ENCODE measurements at regions not wholly inside any gene's neighbourhood (a gene's known extent, or its start where the extent isn't known, plus 50 kb on each side); places are given as distances from the start of the nearest gene placed in this dataset.

DNA sequence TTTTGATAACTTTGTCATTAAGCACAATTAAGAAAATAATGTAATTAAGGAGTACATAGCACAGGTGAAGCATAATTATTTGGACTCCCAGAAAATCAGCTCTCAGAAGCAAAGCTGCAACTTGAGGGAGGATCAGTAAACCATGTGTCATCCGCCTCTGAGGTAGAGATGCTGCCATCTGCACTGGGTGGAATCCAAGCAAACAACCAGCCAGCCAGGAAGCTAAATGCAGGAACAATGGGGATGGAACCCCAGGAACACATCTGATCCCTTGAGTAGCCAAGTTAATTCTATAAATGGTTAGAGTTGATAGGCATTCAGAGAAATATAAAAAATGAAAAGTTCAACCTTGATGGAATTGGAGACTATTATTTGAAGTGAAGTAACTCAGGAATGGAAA, 520.2 kb downstream of the RFC3 start:
- no peak for DNase-seq

DNA sequence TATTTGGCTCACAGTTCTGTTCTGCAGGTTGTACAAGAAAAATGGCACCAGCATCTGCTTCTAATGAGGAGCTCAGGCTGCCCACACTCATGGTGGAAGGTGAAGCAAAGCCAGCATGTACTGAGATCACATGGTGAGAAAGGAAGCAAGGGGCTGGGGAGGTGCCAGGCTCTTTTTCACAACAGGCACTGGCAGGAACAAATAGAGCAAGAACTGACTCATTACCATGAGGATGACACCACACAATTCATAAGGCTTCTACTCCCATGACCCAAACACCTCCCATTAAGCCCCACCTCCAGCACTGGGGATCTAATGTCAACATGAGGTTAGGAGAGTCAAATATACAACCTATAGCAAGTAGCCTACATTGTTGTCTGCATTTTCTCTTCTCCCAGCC, 522.6 kb downstream of the RFC3 start:
- DNase-seq: no peak

DNA sequence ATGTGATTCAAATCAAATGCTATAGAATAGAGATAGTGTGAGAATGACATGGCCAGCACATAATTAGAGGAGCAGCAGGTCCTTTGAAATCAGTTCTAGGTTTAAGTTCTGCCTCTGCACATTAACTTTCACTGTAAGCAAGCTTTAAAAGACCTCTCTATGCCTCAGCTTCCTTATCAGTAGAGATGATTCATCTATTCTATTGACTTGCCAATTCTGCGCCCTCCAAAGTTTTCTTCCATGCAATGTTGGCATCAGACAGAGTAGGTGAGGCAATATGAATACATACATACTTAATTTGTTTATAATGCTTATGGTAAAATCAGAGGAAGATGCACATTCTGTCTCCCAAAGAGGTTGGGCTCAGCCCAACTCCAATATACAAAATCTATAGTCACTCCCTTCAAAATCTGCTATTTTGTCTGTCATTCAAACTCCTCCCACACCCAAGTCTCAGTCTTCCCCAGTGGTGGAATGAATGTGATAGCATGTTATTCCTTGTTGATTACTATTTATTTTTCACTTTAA, 525.5 kb downstream of the RFC3 start:
- DNase-seq: no peak

DNA sequence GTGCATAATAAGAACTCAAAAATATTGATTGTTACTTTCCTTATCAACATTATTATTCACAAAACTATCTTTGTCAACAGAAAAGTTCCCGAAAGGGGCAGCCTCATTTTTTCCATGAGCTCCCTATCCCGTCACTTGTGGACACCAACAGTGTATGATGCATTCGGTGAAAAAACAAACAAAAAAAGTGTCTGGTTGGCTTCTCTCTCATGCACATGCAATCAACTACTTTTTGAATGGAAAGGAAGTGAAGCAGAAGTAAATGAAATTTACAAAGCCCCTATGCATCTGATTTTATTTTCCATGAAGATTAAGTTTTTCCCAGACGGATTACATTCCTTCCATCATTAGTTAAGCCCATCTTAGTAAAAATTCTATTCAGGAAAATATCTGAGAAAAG, 526.9 kb downstream of the RFC3 start:
- DNase-seq: no peak

DNA sequence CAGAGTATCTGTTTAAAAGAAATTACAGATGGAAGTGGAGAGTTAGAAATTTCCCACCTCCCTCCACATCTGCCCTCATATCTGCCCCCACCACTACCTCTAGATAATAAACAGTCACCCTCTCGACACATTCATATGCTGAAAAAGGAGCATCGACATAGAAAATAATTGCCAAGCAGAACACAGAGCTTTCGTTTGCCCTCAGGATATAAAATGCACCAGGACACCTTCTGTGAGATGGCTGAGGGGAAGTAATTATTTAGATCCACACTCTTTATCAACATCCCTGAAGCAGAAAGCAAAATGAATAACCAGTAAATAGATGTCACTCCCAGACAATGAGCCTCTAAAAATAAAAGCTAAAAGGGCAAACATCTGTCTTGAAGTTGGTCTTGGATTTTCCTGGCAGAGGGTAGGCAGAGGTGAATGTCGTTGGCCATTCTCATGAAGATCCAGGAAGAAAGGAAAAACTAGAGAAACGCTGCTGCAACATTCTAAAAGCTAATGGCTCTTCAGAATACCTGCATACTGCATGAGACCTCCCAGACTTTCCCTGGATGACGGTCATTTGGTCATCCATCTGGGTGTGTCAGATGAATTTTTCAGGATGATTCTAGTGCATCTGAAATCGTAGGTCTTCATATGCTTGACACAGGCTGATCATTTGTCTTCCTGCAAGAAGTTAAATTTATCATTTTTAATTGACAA, 527.5 kb downstream of the RFC3 start:
- no peak for DNase-seq

DNA sequence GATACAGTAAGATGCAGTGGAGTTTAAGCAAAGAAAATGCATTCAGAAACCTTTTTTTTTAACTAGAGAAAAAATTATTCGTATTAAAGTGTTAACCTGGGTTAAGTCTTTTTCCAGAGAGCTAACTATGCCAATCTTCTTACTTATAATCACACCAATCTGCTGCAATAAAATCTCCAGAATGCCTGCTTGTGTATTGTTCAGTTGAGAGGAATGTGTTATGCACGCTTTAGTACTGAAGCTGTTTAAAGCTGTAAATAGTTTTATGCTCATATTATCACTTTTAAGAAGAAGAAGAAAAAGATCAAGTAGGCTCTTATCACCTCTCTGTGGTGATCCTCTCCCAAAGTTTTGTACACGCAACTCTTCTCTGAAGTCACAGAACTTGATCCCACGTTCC, 528.7 kb downstream of the RFC3 start:
- DNase-seq: no peak

DNA sequence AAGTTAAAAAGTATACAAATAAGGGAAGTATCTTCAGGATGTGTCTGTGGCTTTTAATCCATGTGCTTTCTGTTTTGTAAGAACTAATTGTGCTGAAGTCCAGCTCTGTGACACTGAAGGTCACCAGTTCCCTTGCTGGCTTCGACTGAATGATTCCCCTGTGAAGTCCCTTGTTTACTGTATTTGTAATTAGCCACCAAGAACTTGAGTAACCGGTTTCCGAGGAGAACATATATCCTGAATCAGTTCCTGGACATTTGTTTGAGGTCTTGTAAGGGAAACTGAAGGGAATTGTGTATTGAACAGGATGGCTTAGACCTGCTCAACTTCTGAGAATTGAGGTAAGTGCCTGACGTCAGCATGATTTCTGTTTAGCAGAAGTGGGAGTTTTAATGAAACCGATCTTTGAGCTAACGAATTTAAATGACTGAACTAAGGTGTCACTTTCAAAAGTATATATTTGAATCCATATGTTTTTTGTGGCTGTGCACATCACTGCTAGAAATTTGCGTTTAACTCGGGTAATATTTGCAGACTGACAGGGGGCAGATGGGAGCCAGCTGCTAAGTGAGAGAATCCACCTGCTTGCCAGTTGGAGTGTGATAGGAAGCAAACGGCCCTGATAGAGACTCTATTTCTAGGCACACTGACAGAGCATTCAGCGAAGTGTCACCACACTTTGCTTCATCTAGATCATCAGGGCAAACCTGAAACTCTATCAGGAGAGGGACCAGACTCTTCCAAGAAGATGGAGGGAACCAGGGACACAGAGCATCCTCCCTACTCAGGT, 530.0 kb downstream of the RFC3 start:
- no peak for DNase-seq

DNA sequence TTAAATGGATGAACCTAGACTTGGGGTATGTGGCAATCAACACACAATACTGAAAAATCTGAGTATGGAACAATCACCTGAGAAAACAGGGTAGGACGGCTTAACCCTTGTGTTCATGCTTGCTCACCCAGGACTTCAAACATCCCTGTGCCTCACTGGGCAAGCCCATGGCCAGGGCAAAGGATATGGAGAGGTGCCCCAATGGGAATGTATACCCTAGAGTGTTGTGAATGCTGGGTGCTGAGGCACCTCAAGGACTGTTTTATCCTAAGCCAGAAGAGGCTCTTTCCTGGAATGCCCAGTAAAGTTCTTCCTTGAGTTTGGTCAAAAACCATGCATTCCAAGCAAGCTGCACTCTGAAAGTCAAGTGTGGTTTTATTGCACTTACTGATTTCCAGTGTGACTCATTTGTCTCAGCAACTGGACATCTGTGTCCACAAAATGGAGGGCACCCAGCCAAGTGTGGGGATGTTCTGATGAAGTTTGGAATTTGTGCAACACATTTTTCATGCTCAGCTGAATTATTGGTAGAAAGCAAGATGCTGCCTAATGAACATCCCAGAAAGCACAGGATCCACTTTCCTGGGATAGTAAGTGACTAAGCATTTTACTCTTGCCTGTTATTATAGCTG, 531.3 kb downstream of the RFC3 start:
- no peak for DNase-seq

DNA sequence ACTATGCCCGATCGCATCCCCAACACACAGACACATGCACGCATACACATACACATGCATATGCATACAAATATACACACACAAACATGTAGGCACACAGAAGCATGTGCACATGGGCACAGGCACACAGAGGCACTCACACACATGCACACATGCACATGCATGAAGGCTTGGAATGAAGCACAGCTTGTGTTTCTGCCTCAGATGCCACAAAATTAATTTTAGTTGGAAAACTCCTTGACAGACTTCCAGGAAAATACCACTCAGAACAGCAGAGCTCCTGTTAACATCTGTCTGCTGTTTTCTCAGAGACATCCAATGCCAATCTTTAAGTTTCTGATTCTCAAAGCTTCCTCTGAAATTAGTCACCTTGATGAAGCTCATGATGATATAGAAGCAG, 532.7 kb downstream of the RFC3 start:
- no peak for DNase-seq

DNA sequence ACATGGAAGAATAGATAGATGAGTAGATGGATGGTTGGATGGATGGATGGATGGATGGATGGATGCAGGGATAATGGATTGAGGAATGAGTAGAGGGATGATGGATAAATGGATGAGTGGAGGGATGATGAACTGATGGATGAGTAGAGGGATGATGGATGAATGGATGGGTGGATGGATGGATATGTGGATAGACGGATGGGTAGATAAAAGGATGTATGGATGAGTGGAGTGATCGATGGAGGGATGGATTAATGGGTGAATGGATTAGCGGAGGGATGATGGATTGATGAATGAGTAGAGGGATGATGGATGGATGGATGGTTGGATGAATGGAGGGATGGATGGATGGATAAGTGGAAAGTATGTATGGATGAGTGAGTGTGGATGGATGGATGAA, 533.2 kb downstream of the RFC3 start:
- no peak for DNase-seq

DNA sequence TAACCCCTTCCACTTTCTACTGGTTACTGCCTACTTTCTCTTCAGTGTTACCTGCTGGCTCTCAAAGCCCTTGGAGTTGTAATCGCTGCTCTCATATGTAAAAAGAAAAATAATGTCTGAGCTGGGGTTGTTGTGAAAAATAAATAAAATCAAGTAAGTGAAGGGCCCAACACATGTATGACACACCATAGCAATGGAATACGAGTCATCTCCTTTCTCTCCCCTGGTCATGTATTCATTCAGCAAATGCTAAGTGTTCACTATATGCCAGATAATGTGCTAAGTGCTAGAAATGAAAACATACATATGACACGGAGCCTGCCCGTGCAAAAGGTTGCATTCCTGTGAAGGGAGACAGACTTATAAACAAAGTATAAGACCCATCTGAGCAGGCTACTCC, 535.0 kb downstream of the RFC3 start:
- no peak for DNase-seq

DNA sequence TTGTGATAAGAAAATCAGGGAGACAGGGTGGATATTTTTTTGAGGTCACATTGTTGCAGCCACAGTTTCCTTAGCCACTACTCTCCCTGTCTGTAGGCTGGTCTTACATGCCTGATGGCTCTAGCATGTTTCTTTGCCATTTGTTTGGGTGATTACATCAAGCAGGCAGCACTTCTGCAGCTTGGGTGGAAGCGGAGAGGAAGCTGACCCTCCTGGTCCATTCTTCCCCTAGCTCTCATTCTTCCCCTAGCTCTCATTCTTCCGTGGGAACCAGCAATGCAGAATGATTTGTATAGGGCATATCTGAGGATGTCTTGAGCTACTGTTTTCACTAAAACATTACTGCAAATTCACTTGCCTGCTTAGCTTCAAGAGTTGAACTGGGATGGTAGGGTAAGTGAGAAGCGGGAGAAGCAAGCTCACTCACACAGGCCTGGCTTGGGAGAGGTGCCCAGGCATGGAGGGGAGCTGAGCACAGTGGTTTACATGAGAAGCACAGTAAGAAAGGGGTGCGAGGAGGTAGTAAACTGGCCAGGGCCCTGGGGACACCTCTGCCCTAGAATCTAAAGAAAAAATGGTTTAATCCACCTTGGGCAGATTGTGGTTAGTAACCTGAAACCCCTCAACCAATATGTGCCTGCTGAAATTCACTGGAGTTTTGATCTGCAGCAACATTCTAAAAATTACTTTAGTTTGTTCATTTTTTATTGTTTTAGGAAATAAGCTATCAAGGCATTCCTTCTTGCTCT, 538.9 kb downstream of the RFC3 start:
- no peak for DNase-seq

DNA sequence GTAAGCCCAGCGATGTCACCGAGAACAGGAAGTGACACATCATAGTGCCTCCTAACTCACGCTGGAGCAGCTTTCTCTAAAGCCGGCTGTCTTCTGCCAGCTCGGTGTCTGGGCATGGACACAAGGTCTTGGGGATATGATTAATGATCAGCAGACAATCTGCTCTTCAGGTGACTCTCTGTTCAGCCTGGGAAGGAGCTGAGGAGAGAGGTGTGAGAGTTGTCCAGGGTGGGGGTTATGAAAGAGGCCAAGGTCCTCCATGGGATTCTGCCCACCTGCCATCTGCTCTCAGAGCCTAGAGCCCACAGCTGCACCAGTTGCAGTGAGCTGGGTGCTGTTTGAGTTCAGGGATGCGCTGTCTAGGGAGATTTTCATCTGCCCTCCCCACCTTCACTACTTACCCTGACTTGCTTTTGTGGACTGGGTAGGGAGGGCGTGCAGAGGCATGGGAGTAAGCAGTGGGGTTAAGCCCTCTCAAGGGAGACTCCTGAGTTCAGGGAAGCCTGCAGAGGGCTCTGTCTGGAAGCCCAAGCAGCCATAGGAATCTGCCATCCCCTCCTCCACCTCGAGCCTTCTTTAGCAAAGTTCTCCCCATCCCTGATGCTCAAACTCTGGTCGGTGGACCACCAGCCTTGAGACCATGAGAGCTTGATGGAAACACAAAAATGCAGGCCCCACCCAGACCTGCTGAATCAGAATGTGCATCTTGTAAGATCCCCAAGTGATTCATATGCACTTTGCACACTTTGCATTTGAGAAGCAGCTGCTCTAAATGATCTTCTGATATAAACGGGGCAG, 539.7 kb downstream of the RFC3 start:
- DNase-seq: no peak

DNA sequence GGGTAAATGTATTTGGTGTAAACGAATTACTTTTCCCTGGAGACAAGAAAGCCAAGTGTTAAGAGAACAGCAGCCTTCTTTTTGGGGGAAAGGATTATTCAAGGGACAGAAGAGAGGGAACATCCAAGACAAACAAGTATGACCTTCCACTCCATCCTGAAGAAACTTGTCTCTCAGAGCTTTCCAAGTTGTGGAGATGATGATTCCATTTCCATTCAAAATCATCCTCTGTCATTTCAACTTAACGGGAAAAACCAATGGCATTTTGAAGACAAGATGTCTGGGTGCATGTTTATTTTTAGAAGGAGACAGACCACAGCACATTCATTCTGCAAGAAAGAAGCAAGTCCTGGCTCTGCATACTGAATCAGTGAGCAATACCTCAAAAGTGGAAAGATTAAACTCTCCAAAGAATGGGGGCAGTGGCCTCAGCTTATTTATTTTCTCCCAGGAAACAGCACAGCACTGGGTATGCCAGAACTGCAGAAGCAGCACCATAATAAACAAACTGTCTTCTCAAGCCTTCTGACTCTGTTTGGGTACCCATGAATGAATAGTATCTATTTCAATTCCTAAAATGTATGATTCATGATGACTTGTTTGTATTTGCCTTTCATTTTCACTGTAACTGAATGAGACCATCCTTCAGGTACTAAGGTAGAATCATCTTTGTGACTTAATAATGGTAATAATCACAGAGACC, 541.0 kb downstream of the RFC3 start:
- no peak for DNase-seq

DNA sequence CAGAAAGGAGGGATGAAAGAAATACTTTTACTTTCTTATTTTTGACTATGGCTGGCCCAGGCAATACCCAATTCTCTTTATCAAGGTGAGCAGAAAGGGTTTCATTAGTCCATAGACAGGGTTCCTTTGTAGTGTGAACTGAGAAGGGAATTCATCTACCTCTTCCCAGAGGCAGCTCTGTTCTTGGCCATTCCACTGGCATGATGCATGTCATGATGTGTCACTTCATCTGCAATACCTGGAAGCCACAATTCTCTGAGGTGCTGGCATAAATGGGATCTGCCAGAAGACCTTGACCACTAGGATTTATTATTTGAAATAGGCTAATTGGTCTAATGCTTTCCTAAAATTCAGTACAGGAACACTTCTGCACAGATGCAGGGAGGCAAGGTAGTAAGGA, 542.8 kb downstream of the RFC3 start:
- DNase-seq: no peak

DNA sequence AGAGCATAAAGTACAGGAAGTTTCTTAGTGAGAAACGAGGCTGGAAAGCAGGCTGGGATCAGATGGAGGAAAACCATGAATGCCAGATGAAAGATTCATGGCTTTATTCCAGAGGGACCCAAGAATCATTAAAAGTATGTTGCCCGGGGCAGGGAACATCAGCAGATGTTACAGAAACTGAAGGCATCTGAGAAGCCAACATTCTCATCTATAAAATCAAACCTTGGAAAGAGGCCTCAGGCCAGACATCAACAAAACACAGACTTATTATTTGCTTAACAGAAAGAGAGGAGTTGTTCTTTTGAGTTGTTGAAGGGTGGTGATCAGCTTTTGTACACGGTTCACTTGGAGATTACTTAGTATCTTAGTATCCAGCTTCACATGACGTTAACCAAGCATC, 543.6 kb downstream of the RFC3 start:
- DNase-seq: no peak

DNA sequence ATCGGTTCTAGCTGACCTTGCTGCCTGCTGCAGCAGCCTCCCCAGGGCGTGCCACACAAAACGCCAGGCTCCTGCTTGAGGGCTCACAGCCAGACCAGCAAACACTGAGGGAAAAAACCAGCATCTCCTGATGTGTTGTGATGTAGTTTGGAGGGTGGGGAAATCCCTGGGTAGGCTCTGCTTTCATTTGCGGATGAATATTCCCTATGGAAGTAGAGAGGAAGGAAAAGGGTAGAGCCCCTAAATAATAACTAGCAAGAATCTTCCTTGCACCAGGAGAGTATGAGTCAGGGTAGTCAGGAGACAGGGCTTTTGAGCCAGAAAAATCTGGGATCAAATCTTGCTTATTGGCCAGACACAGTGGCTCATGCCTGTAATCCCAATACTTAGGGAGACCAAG, 545.3 kb downstream of the RFC3 start:
- no peak for DNase-seq

DNA sequence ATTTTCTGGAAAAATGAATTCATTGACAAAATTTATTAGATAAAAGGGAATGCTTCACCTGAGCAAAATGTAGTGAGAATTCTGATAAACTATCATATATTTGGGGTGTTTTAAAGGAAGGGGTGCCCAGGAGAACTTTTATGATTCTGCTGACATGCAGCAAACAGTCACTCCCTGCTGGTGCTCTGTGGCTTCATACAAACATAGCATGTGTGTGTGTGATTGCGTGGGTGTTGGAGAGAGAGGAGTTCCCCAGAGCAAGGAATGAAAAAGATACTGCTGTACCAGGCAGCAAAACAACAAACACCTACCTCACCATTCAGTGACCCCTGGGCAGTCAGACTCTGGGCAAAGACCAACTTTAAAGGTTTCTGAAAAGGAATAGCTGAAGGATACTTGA, 546.7 kb downstream of the RFC3 start:
- no peak for DNase-seq

DNA sequence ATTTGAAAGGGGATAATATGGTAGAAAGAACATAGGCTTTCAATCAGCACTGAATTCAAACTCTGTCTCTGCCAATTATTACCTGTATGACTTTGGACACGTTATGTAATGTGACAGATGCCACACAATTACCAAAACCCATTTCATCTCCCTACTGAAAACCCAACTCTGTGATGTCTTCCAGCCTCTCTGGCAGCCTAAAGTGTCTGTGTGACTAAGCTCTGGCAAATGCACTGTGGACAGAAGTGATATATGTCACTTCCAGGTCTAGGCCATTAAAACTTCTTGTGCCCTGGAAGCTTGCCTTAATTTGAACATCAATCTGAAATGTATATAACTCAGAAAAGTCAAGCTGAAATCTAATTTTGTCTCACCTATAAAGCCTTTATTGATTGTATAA, 552.0 kb downstream of the RFC3 start:
- DNase-seq: no peak

DNA sequence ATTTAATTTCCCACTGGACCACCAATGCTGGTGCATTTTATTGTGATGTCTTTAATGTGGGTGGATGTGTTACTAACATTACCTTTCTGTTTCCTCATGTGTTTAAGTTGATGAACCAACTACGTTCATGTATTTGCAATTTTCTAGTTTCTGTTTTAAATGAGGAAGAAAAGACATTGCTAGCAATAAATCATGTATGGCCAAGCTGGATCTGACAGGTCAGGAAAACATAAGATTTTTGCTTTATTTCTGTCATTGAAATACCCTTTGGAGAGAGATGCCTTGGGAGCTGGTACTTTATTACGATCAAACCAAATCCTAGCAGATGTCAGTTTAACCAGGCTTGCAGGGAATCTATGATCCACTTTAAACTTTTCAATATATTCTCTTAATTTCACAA, 553.2 kb downstream of the RFC3 start:
- DNase-seq: no peak

DNA sequence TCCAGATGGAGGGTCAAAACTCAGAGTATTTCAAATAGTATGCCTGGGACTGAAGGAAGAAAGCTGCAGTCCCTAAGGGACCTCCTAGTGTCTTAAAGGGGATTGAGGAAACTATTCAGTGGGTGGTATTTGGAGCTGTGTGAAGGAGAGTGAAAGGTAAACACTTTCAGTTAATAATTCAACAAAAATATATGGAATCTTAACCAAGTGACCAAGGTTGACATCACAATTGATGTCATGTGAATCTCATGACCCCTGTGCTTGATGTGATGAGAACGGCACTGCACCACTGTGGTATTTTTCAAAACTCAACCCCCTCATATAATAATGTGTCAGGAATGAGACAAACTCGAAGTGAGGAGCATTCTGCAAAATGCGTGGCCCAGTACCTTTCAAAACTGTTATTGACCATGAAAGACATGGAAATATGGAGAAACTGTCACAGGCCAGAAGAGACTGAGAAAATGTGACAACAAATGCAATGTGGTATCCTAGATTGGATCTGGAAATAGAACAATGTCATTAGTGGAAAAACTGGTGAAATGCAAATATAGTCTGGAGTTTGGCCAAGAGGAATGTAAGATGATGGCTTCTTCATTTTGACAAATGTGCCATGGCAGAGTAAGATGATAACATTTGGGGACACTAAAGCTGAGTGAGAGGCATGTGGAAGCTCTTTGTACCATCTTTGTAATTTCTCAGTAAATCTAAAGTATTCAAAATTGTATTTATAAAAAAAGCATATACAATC, 553.9 kb downstream of the RFC3 start:
- no peak for DNase-seq

Data from activated naive CD4-positive, alpha-beta T cell treated with Interleukin-2 at 50 U/mL for 16 hours (primary cell).